ENCODE measurements at regions not wholly inside any gene's neighbourhood (a gene's known extent, or its start where the extent isn't known, plus 50 kb on each side); places are given as distances from the start of the nearest gene placed in this dataset.
"Not testable (repeated sequence)": the region's sequence is repeated elsewhere in the genome, so short reads cannot be mapped to it uniquely, and the experiment has no call there.

DNA sequence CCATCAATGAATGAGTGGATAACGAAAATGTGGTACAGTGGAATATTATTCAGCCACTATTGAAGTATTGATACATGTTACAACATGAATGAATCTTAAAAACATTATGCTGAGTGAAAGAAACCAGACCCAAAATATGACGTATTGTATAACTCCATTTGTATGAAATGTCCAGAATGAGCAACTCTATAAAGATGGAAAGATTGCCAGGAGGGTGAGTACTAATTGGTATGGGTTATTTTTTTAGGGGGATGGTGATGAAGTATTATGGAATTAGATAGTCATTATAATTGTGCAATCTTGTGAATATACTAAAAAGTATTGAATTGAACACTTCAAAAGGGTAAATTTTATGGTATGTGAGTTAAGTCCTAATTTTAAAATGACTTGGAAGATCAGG, 278.6 kb downstream of the SIPA1L2 start:
- Histone ChIP-seq H3K4me1 (ENCODE audit: low read length) (0 out of 2 replicates have a peak, but pooled peaks cover 4% of the 10 kb centered on the region), H3K4me2 (ENCODE audit: low read depth, low read length) (no peak overlapping the region), H3K36me3 (replicated peaks; ENCODE audit: insufficient read depth, low read length) (no peaks in the 10 kb centered on the region), H3F3A (ENCODE audit: insufficient read depth, low read length) (no peaks in the 10 kb centered on the region), H3K9me3 (replicated peaks; ENCODE audit: insufficient read depth, low read length) (no peaks in the 10 kb centered on the region), H2AFZ (ENCODE audit: low read length) (no peak overlapping the region), H3K9ac (ENCODE audit: low read length) (no peak overlapping the region), H4K20me1 (ENCODE audit: insufficient read depth, low read length) (no peaks in the 10 kb centered on the region), H3K4me3 (ENCODE audit: low read length) (no peak overlapping the region), H3K9me2 (replicated peaks; ENCODE audit: insufficient read depth, low read length) (no peaks in the 10 kb centered on the region), H3K27me3 (replicated peaks; ENCODE audit: insufficient read depth, low read length) (no peaks in the 10 kb centered on the region), H3K79me2 (ENCODE audit: low read length) (no peaks in the 10 kb centered on the region), H3K27ac (ENCODE audit: low read length) (no peak overlapping the region)
- TF ChIP-seq, protein P1, sequence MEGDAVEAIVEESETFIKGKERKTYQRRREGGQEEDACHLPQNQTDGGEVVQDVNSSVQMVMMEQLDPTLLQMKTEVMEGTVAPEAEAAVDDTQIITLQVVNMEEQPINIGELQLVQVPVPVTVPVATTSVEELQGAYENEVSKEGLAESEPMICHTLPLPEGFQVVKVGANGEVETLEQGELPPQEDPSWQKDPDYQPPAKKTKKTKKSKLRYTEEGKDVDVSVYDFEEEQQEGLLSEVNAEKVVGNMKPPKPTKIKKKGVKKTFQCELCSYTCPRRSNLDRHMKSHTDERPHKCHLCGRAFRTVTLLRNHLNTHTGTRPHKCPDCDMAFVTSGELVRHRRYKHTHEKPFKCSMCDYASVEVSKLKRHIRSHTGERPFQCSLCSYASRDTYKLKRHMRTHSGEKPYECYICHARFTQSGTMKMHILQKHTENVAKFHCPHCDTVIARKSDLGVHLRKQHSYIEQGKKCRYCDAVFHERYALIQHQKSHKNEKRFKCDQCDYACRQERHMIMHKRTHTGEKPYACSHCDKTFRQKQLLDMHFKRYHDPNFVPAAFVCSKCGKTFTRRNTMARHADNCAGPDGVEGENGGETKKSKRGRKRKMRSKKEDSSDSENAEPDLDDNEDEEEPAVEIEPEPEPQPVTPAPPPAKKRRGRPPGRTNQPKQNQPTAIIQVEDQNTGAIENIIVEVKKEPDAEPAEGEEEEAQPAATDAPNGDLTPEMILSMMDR (IDR thresholded peaks at IDR 0.05; ENCODE audit: low read length) = no peak
- TF ChIP-seq EZH2 (optimal IDR thresholded peaks at IDR 0.05; ENCODE audit: low read depth, low read length) = no peak
- TF ChIP-seq EZH2phosphoT487 (IDR thresholded peaks at IDR 0.05; ENCODE audit: low read length) = no peak
- no peak for DNase-seq

DNA sequence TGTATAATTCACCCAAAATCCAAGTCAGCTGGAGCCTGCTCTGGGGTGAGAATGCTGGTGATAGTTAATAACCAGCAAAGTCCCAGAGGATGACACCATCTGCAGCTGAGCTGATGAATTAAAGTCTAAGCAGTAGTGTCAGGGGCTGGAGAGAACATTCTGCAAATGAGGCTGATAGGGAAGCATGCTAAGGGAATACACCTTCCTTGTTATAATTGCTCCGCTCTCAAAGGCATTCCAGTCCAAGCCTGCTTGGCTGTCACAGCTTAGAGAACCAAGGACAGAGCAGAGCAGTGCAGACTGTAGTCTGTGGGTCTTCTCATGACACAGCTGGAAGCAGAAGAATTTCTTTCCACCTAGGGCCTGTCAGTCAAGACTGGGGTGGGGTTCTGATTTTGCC, 283.1 kb downstream of the SIPA1L2 start:
- Histone ChIP-seq H2AFZ (ENCODE audit: low read length) (no peak overlapping the region), H3K36me3 (replicated peaks; ENCODE audit: insufficient read depth, low read length) (no peaks in the 10 kb centered on the region), H4K20me1 (ENCODE audit: insufficient read depth, low read length) (no peaks in the 10 kb centered on the region), H3K27me3 (replicated peaks; ENCODE audit: insufficient read depth, low read length) (no peaks in the 10 kb centered on the region), H3K4me3 (ENCODE audit: low read length) (no peak overlapping the region), H3K4me1 (ENCODE audit: low read length) (no peaks in the 10 kb centered on the region), H3K27ac (ENCODE audit: low read length) (no peak overlapping the region), H3K9me3 (replicated peaks; ENCODE audit: insufficient read depth, low read length) (no peaks in the 10 kb centered on the region), H3F3A (ENCODE audit: insufficient read depth, low read length) (no peaks in the 10 kb centered on the region), H3K4me2 (ENCODE audit: low read depth, low read length) (no peak overlapping the region), H3K79me2 (ENCODE audit: low read length) (no peaks in the 10 kb centered on the region), H3K9me2 (replicated peaks; ENCODE audit: insufficient read depth, low read length) (no peaks in the 10 kb centered on the region), H3K9ac (ENCODE audit: low read length) (no peak overlapping the region)
- TF ChIP-seq EZH2phosphoT487 (IDR thresholded peaks at IDR 0.05; ENCODE audit: low read length) (no peak), EZH2 (optimal IDR thresholded peaks at IDR 0.05; ENCODE audit: low read depth, low read length) (no peak)
- TF ChIP-seq, protein P1 (IDR thresholded peaks at IDR 0.05; ENCODE audit: low read length) = no peak
- DNase-seq = no peak

DNA sequence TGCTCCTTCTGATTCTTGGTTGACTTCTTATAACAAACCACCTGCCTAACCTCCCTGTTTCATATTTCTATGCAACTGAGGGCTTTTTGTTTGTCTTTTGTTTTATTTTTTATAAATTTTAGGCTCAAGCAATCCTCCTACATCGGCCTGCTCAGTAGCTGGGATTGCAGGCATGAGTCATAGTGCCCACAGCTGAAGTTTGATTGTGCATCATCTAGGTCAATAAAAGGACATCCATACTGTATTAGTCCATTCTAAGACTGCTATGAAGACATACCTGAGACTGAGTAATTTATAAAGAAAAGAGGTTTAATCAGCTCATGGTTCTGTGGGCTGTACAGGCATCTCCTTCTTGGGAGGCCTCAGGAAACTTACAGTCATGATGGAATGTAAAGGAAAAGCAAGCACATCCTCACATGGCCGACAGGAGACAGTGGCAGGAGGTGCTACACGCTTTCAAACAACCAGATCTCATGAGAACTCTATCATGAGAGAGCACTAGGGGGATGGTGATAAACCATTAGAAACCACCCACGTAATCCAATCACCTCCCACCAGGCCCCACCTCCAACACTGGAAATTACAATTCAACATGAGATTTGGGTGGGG, 285.0 kb downstream of the SIPA1L2 start:
- Histone ChIP-seq H3K4me1 (ENCODE audit: low read length) (no peaks in the 10 kb centered on the region), H2AFZ (ENCODE audit: low read length) (no peak overlapping the region), H4K20me1 (ENCODE audit: insufficient read depth, low read length) (no peaks in the 10 kb centered on the region), H3K4me2 (ENCODE audit: low read depth, low read length) (no peak overlapping the region), H3F3A (ENCODE audit: insufficient read depth, low read length) (no peaks in the 10 kb centered on the region), H3K79me2 (ENCODE audit: low read length) (no peaks in the 10 kb centered on the region), H3K9me3 (replicated peaks; ENCODE audit: insufficient read depth, low read length) (no peaks in the 10 kb centered on the region), H3K27ac (ENCODE audit: low read length) (no peak overlapping the region), H3K36me3 (replicated peaks; ENCODE audit: insufficient read depth, low read length) (no peaks in the 10 kb centered on the region), H3K9me2 (replicated peaks; ENCODE audit: insufficient read depth, low read length) (no peaks in the 10 kb centered on the region), H3K4me3 (ENCODE audit: low read length) (no peak overlapping the region), H3K9ac (ENCODE audit: low read length) (no peak overlapping the region), H3K27me3 (replicated peaks; ENCODE audit: insufficient read depth, low read length) (no peaks in the 10 kb centered on the region)
- DNase-seq = no peak
- TF ChIP-seq, protein P1 (IDR thresholded peaks at IDR 0.05; ENCODE audit: low read length) = no peak
- no peak for TF ChIP-seq EZH2 (optimal IDR thresholded peaks at IDR 0.05; ENCODE audit: low read depth, low read length)
- TF ChIP-seq EZH2phosphoT487 (IDR thresholded peaks at IDR 0.05; ENCODE audit: low read length) = no peak

DNA sequence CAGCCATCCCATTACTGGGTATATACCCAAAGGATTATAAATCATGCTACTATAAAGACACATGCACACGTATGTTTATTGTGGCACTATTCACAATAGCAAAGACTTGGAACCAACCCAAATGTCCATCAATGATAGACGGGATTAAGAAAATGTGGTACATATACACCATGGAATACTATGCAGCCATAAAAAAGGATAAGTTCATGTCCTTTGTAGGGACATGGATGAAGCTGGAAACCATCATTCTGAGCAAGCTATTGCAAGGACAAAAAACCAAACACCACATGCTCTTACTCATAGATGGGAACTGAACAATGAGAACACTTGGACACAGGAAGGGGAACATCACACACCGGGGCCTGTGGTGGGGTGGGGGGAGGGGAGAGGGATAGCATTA, 285.7 kb downstream of the SIPA1L2 start:
- H3K4me2 ChIP-seq (ENCODE audit: low read depth, low read length); H3K4me1 ChIP-seq (ENCODE audit: low read length); H3K27me3 ChIP-seq (replicated peaks; ENCODE audit: insufficient read depth, low read length); H3K79me2 ChIP-seq (ENCODE audit: low read length); H3K9me3 ChIP-seq (replicated peaks; ENCODE audit: insufficient read depth, low read length); H3K4me3 ChIP-seq (ENCODE audit: low read length); H3K36me3 ChIP-seq (replicated peaks; ENCODE audit: insufficient read depth, low read length); H3K9me2 ChIP-seq (replicated peaks; ENCODE audit: insufficient read depth, low read length); H3K9ac ChIP-seq (ENCODE audit: low read length); H2AFZ ChIP-seq (ENCODE audit: low read length); H4K20me1 ChIP-seq (ENCODE audit: insufficient read depth, low read length); H3K27ac ChIP-seq (ENCODE audit: low read length); DNase-seq; H3F3A ChIP-seq (ENCODE audit: insufficient read depth, low read length): not testable (repeated sequence)
